VCaP (cell line): ENCODE measurements at regions not wholly inside any gene's neighbourhood (a gene's known extent, or its start where the extent isn't known, plus 50 kb on each side); places are given as distances from the start of the nearest gene placed in this dataset.
"Not testable (repeated sequence)": the region's sequence is repeated elsewhere in the genome, so short reads cannot be mapped to it uniquely, and the experiment has no call there.

ENCODE experiments used
- H3K27ac ChIP-seq: fragments of 450-650 bp; 2 replicates; pipeline ENCODE4 v1.5.1; 2017
- TF ChIP-seq, protein P1 (sequence below): fragments of 450-650 bp; conservative IDR thresholded peaks from 2 replicates; pipeline ENCODE4 v1.5.1; 2017; ENCODE audit warnings: mild to moderate bottlenecking, moderate library complexity

DNA sequence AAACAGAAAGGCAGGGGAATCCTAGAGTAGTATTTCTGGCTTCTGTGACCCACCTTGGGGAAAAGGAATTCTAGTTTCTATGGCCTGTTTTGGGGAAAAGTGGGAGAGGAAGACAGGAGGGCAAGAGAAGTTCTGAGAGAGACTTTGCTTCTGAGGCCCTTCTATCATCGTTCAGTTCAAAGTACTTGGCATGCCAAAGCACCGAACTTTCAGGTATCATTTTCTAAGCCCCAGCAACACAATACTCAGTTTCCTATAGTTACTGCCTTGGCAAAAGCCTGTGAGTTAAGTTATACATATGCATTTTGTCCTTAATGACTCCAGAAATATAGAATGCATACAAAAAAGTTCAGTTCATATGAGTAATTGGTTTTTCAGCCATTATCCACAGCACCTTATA is 74.1 kb upstream of the CHD2 start:
- no peak overlapping the region for H3K27ac ChIP-seq

DNA sequence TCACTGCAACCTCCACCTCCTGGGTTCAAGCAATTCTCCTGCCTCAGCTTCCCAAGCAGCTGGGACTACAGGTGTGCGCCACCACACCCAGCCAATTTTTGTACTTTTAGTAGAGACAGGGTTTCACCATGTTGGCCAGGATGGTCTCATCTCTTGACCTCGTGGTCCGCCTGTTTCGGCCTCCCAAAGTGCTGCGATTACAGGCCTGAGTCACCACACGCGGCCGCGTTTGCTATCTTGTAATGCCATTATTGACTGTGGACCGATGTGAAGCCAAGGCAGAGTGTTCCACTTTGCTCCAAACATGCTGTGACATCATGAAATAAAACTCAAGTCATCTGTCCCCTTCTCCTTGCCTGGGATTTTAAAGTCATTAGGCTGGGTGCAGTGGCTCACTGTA is 72.1 kb upstream of the CHD2 start:
- H3K27ac ChIP-seq = not testable (repeated sequence)

More for the DNA sequence above, 74.1 kb upstream of the CHD2 start:
- TF ChIP-seq, protein P1, sequence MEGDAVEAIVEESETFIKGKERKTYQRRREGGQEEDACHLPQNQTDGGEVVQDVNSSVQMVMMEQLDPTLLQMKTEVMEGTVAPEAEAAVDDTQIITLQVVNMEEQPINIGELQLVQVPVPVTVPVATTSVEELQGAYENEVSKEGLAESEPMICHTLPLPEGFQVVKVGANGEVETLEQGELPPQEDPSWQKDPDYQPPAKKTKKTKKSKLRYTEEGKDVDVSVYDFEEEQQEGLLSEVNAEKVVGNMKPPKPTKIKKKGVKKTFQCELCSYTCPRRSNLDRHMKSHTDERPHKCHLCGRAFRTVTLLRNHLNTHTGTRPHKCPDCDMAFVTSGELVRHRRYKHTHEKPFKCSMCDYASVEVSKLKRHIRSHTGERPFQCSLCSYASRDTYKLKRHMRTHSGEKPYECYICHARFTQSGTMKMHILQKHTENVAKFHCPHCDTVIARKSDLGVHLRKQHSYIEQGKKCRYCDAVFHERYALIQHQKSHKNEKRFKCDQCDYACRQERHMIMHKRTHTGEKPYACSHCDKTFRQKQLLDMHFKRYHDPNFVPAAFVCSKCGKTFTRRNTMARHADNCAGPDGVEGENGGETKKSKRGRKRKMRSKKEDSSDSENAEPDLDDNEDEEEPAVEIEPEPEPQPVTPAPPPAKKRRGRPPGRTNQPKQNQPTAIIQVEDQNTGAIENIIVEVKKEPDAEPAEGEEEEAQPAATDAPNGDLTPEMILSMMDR = no peak

DNA sequence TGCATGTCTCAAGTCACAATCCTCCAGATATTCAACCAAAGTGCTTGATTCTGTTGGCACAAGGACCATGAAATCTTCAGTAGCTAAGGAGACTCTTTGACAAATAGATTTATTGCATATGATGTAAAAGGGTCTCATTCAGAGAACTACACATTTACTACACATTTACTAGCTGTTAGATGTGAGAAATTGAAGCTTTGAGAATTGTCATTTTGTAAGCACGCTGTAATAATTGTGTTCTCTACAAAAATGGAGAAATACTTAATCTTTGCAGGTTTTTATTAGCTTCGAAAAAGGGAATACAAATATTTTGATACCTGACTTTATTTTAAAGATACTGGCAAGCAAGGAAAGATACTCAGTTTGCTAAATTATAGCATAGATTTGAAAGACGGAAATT is 70.2 kb upstream of the CHD2 start:
- TF ChIP-seq, protein P1 = no peak
- H3K27ac ChIP-seq = peak overlapping the region; percentile 99

DNA sequence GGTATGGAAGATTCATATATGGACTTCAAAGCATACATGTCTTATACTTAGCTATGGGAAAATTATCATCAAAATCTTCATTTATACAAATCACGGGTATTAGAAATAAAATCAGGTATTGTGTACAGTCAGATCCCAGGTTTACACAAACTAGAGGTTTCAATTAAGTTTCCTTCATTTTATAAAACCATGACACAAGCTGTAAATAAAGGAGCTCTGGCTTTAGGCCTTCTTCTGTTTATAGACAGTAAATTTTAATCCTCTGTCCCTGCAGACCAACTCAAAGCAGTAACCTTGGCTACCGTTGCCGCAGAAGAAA is 68.8 kb upstream of the CHD2 start:
- TF ChIP-seq, protein P1 = no peak
- peak overlapping the region; percentile 99 for H3K27ac ChIP-seq

DNA sequence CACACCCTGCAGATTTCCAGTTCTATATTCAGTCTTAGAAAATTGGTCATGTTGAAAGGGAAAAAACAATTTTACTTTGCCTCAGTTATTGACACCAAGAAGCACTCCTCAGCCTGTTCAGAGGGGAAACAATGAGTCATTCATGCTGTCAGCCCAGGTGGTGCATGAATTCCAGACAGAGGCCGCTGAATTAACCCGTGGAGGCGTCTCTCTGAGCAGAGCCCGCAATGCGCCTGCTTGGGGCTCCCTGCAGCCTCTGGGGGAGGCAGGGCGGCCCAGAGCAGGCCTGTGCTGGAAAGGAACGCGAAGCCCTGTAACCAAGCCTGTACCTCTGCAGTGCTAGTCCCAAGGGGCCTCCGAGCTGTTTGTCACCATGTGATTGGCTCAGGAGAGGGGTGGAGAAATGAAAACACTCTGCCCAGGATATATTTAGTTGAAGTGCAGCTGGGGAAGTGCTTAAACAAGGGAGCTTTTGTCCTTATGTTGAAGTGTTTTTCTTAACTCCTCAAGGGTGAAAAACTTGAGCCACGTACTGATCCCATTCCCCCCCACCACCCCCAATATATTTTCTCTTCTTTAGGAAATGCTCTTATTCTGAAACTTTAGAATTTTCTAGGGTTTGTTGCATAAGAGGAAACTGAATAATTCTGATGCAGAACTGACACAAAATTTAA is 68.3 kb upstream of the CHD2 start:
- peak overlapping the region; percentile 99 for H3K27ac ChIP-seq

DNA sequence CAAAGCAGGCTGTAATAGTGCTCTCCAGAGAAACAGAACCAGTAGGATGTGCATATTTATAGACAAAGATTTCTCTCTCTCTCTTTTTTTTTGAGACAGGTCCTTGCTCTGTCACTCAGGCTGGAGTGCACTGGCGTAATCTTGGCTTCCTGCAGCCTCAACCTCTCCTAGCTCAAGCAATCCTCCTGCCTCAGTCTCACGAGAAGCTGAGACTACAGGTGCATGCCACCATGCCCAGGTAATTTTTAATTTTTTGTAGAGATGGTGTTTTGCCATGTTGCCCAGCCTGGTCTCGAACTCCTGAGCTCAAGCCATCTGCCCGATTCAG is 67.1 kb upstream of the CHD2 start:
- peak overlapping the region; percentile 99 for H3K27ac ChIP-seq
- TF ChIP-seq, protein P1 = no peak

More for the DNA sequence above, 68.3 kb upstream of the CHD2 start:
- TF ChIP-seq, protein P1 = no peak

DNA sequence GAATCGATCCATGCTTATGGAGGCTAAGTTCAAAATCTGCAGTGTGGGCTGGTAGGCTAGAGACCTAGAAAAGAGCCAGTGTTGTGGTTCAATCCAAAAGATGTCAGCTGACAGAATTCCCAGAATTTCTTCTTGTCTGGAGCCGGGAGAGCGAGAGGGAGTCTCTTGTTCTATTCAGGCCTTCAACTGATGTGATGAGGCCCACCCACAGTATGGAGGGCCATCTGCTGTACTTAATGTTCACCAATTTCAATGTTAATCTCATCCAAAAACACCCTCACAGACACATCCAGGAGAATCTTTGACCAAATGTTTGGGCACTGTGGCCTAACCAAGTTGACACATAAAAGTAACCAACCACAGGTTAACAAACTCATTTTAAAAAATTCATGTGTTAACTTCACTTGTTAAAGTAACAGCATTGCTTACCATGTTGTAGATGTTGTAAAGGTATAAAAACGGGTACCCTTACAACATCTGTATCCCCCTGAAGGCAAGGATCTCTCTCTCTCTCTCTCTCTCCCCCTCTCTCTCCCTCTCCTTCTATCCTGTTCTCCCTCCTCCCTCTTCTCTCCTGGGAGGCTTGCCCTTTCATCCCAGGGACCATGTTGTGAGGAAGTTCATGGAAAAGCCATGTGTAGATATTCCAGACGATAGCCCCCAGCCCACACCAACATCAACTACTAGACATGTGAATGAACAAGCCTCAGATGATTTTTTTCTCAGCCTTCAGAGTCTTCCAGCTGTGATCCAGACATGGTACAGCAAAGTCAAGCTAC is 66.4 kb upstream of the CHD2 start:
- TF ChIP-seq, protein P1 = no peak
- peak overlapping the region; percentile 99 for H3K27ac ChIP-seq

DNA sequence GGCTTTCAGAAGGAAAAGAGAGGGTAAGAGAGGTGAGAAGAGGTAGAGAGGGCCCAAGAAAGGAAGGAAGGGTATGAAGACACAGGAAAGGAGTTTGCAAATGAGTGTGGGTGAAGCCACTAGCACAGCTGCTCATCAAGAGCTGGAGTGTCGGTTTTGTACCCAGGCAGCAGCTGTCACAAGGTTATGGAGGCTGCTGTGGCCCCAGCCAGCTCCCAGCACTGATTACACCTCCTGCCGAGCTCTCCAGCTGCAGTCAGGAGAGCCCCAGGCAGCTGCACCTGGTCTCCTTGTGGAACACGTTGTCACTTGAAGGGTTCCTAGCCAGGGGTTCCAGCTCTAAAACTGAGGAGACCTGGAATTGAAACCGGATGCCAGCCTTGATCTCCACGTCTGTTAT is 60.4 kb upstream of the CHD2 start:
- TF ChIP-seq, protein P1 = no peak
- no peak overlapping the region for H3K27ac ChIP-seq
